ENCODE measurements at regions not wholly inside any gene's neighbourhood (a gene's known extent, or its start where the extent isn't known, plus 50 kb on each side); places are given as distances from the start of the nearest gene placed in this dataset.

- TF ChIP-seq CTCF (conservative IDR thresholded peaks at IDR 0.05; ENCODE audit: low read length) (no peak), EZH2phosphoT487 (IDR thresholded peaks at IDR 0.05; ENCODE audit: borderline replicate concordance, low read depth, low read length) (no peak)
These were observed 108.2 kb downstream of the LYPLAL1 start for GRCh38 chr1:219281831-219282230.
